HCT116 (cell line): ENCODE measurements at regions not wholly inside any gene's neighbourhood (a gene's known extent, or its start where the extent isn't known, plus 50 kb on each side); places are given as distances from the start of the nearest gene placed in this dataset.
"Not testable (repeated sequence)": the region's sequence is repeated elsewhere in the genome, so short reads cannot be mapped to it uniquely, and the experiment has no call there.

Experiments
- ATAC-seq: fragments of 200-7000 bp; cut with Tn5 transposase; 2 replicates; pipeline ENCODE4 v1.9.1; 2020; ENCODE audit warnings: mild to moderate bottlenecking, moderate library complexity
- BruUV-seq: library from RNA; stranded (reverse); fragments of 400-500 nt; replicated peaks from 2 replicates; lab custom pipeline; 2021; lab: Mats Ljungman, UMichigan
- CTCF ChIA-PET: fragments of 300-600 bp; sonication (Branson Sonifier 250); formaldehyde crosslinking; loops from one replicate; lab custom pipeline; 2021; ENCODE audit warnings: antibody characterized with exemption; lab: Charles Lee
- POLR2A ChIA-PET: fragments of 300-600, 350-600 bp; sonication (Branson Sonifier 250); formaldehyde crosslinking; loops from one replicate; lab custom pipeline; 2021; ENCODE audit warnings: antibody characterized with exemption; lab: Charles Lee
- RAD21 ChIA-PET, 2 experiments: fragments of 300-600 bp; sonication (Branson Sonifier 250); formaldehyde crosslinking; loops; one replicate each; lab custom pipeline; 2023; ENCODE audit warnings: low total read pairs in 2 of 2; ENCODE audit not compliant: uncharacterized antibody in 2 of 2, unreplicated experiment in 2 of 2, low non-redundant PET in 1 of 2; lab: Charles Lee
- DNase-seq: peaks from one replicate; pipeline ENCODE4 v3.0.0-alpha.2; 2010; ENCODE audit warnings: low read depth, low spot score
- H2AFZ ChIP-seq: fragments of 200-600 bp; shearing (Covaris generic), sonication (generic); 2 replicates; pipeline ENCODE4 v1.6.1; 2017; ENCODE audit warnings: low read depth, mixed run types, mixed read lengths, antibody characterized with exemption, low read length; ENCODE audit not compliant: poor library complexity, severe bottlenecking
- H3K27ac ChIP-seq: 2 replicates; pipeline ENCODE4 v1.5.1; 2012; ENCODE audit warnings: low read depth, low read length
- H3K27me3 ChIP-seq: fragments of 200-600 bp; sonication (generic); 2 replicates; pipeline ENCODE4 v1.6.1; 2016; ENCODE audit warnings: mixed run types, low read length, mixed read lengths; ENCODE audit not compliant: insufficient read depth
- H3K36me3 ChIP-seq, 2 experiments: fragments of 200-500 bp in 1 of 2; fragments of 200-600 bp in 1 of 2; sonication (Bioruptor generic) in 1 of 2; sonication (generic) in 1 of 2; 2 replicates each; pipeline versions ENCODE4 v1.5.1 to v1.6.1; 2014 to 2016; ENCODE audit warnings: low read length in 2 of 2, inconsistent platforms in 1 of 2, mixed read lengths in 1 of 2, mixed run types in 1 of 2; ENCODE audit not compliant: insufficient read depth in 2 of 2, control insufficient read depth in 1 of 2
- H3K4me1 ChIP-seq, 2 experiments: fragments of 200-600 bp in 1 of 2; sonication (generic) in 1 of 2; 2 replicates each; pipeline versions ENCODE4 v1.5.1 to v1.6.1; 2012 to 2017; ENCODE audit warnings: low read length in 2 of 2, inconsistent platforms in 1 of 2, mild to moderate bottlenecking in 1 of 2, mixed read lengths in 1 of 2, mixed run types in 1 of 2, moderate library complexity in 1 of 2; ENCODE audit not compliant: insufficient read depth in 2 of 2, control insufficient read depth in 1 of 2
- H3K4me2 ChIP-seq: fragments of 200-600 bp; sonication (generic); 2 replicates; pipeline ENCODE4 v1.6.1; 2017; ENCODE audit warnings: mixed run types, low read length, mixed read lengths
- H3K4me3 ChIP-seq, 2 experiments: fragments of 200-600 bp in 1 of 2; sonication (generic) in 1 of 2; replicated peaks in 1 of 2; 2 replicates each; pipeline ENCODE4 v1.5.1; 2011 to 2016; ENCODE audit warnings: low read length in 2 of 2, control low read depth in 1 of 2, low read depth in 1 of 2, mild to moderate bottlenecking in 1 of 2, mixed read lengths in 1 of 2, mixed run types in 1 of 2
- H3K79me2 ChIP-seq: fragments of 200-600 bp; sonication (generic); 2 replicates; pipeline ENCODE4 v1.6.1; 2017; ENCODE audit warnings: mild to moderate bottlenecking, mixed run types, low read length, moderate library complexity, mixed read lengths; ENCODE audit not compliant: insufficient read depth
- H3K9ac ChIP-seq: fragments of 200-600 bp; sonication (generic); 2 replicates; pipeline ENCODE4 v1.6.1; 2016; ENCODE audit warnings: low read length, mixed read lengths
- H3K9me2 ChIP-seq: fragments of 200-600 bp; sonication (generic), shearing (Covaris generic); 2 replicates; pipeline ENCODE4 v1.6.1; 2017; ENCODE audit warnings: mixed run types, mild to moderate bottlenecking, moderate library complexity; ENCODE audit not compliant: insufficient read depth
- H3K9me3 ChIP-seq, 2 experiments: fragments of 200-500 bp in 1 of 2; fragments of 200-600 bp in 1 of 2; sonication (Bioruptor generic) in 1 of 2; sonication (generic) in 1 of 2; 2 replicates each; pipeline ENCODE4 v1.6.1; 2014 to 2017; ENCODE audit warnings: low read length in 2 of 2, mixed read lengths in 2 of 2, inconsistent platforms in 1 of 2, low read depth in 1 of 2, mild to moderate bottlenecking in 1 of 2, mixed run types in 1 of 2, moderate library complexity in 1 of 2; ENCODE audit not compliant: control insufficient read depth in 1 of 2, insufficient read depth in 1 of 2
- H4K20me1 ChIP-seq: fragments of 200-600 bp; sonication (generic), shearing (Covaris generic); 2 replicates; pipeline ENCODE4 v1.6.1; 2017; ENCODE audit warnings: mixed run types, mild to moderate bottlenecking, moderate library complexity; ENCODE audit not compliant: insufficient read depth
- FOSL1 ChIP-seq: IDR thresholded peaks from 2 replicates; pipeline ENCODE4 v1.6.1; 2012; ENCODE audit warnings: low read depth
- JUND ChIP-seq: IDR thresholded peaks from 2 replicates; pipeline ENCODE4 v1.6.1; 2012
- POLR2A ChIP-seq: IDR thresholded peaks from 2 replicates; pipeline ENCODE4 v1.7.0; 2011; ENCODE audit warnings: borderline replicate concordance; ENCODE audit not compliant: insufficient read depth, insufficient read length; ENCODE audit errors: extremely low read depth
- POLR2AphosphoS5 ChIP-seq: IDR thresholded peaks from 2 replicates; pipeline ENCODE4 v1.6.1; 2011; ENCODE audit warnings: mild to moderate bottlenecking, low read depth, low read length, moderate library complexity
- SIN3A ChIP-seq: IDR thresholded peaks from 2 replicates; pipeline ENCODE4 v1.6.1; 2012; ENCODE audit warnings: low read depth
- SRF ChIP-seq: IDR thresholded peaks from 2 replicates; pipeline ENCODE4 v1.6.1; 2012; ENCODE audit warnings: low read depth
- ZFX ChIP-seq: fragments of 450-650 bp; IDR thresholded peaks from 2 replicates; pipeline ENCODE4 v1.6.1; 2017
- ZNF274 ChIP-seq: fragments of 200-500 bp; sonication (Bioruptor generic); IDR thresholded peaks from 2 replicates; pipeline ENCODE4 v1.6.1; 2014; ENCODE audit warnings: mild to moderate bottlenecking, low read depth, low read length, inconsistent platforms
- intact Hi-C: fragments of 100-400 bp; cut with micrococcal nuclease; formaldehyde crosslinking; loops from 2 replicates; pipeline ENCODE4 v1.10.0; 2022
- TF ChIP-seq, protein P1 (sequence below): IDR thresholded peaks from 2 replicates; pipeline ENCODE4 v1.6.1; 2012

DNA sequence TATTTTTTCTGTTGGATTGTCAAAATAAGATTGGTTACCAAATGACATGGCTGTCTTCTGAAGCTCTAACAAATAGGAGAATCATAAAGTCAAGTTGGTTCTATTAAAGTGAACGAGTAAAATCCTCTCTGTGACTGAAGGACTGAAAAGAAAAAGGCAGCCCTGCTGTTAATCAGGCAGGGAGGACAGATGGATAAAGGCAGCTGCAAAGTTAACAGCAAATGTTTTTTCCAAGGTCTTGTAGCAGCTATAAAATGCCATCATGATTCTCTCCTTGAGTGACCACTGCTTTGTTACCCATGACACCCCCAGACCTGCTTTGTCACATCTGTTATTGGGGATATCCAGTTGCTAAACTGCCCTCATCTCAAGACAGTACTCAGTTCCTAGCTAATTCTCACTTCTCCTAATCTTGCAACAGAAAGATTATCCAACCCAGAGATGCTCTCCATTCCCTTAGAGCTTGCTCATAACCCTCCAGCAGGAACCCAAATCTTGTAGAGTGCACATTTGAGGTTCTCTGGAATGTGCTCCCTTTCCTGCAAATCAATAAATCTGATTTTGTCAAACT lies 89.7 kb upstream of the PARP8 start (continued):
- TF ChIP-seq FOSL1, result no peak
- TF ChIP-seq JUND, result no peak
- no peak for TF ChIP-seq SRF
- no peak for TF ChIP-seq POLR2AphosphoS5
- no peak for TF ChIP-seq SIN3A
- TF ChIP-seq POLR2A, result no peak

DNA sequence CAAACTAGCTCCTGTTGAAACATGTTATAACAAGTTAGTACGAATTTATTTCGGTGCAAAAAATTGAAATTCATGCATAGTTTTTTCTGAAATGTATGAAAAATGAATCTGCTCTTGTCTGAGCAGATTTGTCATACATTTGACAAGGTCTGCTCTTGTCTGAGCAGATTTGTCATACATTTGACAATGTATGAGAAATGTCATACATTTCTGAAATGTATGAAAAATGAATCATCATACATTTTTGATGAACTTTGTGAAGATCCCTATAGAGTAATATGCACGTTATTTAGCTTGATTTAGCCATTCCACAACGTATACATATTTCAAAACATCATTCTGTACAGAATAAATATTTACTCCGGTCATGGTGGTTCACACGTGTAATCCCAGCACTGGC lies 85.9 kb upstream of the PARP8 start:
- POLR2A ChIA-PET, result no interaction called here
- ATAC-seq (no peak), DNase-seq (no peak)
- Histone ChIP-seq H3K27ac (no peak overlapping the region), H3K79me2 (no peaks in the 10 kb centered on the region), H3K9me2 (no peaks in the 10 kb centered on the region), H3K36me3 (no peaks in the 10 kb centered on the region), H3K4me2 (no peak overlapping the region), H3K9me3 (no peaks in the 10 kb centered on the region), H2AFZ (no peak overlapping the region), H4K20me1 (no peaks in the 10 kb centered on the region), H3K9ac (no peak overlapping the region), H3K4me3 (no peak overlapping the region), H3K27me3 (no peaks in the 10 kb centered on the region), H3K4me1 (no peaks in the 10 kb centered on the region)
- no TSS peak for BruUV-seq
- CTCF ChIA-PET, result no interaction called here
- RAD21 ChIA-PET, result no interaction called here
- TF ChIP-seq ZNF274 (no peak), ZFX (no peak), FOSL1 (no peak), JUND (no peak), SRF (no peak)
- TF ChIP-seq, protein P1, sequence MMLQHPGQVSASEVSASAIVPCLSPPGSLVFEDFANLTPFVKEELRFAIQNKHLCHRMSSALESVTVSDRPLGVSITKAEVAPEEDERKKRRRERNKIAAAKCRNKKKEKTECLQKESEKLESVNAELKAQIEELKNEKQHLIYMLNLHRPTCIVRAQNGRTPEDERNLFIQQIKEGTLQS, result no peak
- intact Hi-C loops, result no loop called here

DNA sequence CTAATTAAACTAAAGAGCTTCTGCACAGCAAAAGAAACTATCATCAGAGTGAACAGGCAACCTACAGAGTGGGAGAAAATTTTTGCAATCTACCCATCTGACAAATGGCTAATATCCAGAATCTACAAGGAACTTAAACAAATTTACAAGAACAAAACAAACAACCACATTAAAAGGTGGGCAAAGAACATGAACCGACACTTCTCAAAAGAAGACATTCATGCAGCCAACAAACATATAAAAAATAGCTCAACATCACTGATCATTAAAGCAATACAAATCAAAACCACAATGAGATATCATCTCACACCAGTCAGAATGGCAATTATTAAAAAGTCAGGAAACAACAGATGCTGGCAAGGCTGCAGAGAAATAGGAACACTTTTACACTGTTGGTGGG lies 84.6 kb upstream of the PARP8 start:
- H3K27ac ChIP-seq, H3K27me3 ChIP-seq, intact Hi-C loops, H4K20me1 ChIP-seq, H3K4me3 ChIP-seq, H3K36me3 ChIP-seq, H3K4me2 ChIP-seq, CTCF ChIA-PET, H3K9ac ChIP-seq, H3K79me2 ChIP-seq, BruUV-seq, H3K9me3 ChIP-seq, POLR2A ChIA-PET, ATAC-seq, H2AFZ ChIP-seq, H3K4me1 ChIP-seq, RAD21 ChIA-PET, DNase-seq, H3K9me2 ChIP-seq: not testable (repeated sequence)
